GM12865 (cell line): ENCODE measurements at regions not wholly inside any gene's neighbourhood (a gene's known extent, or its start where the extent isn't known, plus 50 kb on each side); places are given as distances from the start of the nearest gene placed in this dataset.
A peak's percentile ranks its signal among the peaks of the same experiment; 100 is the strongest.
"Not testable (repeated sequence)": the region's sequence is repeated elsewhere in the genome, so short reads cannot be mapped to it uniquely, and the experiment has no call there.

Experiments
- DNase-seq: peaks from one replicate; pipeline ENCODE4 v3.0.0; 2010; ENCODE audit warnings: low read depth
- H3K4me3 ChIP-seq: 2 replicates; pipeline ENCODE4 v1.5.1; 2011; ENCODE audit warnings: mild to moderate bottlenecking, low read depth, low read length, control low read depth
- TF ChIP-seq, protein P1 (sequence below): IDR thresholded peaks from 2 replicates; pipeline ENCODE4 v1.5.1; 2011; ENCODE audit warnings: low read length, control low read depth, low read depth, inconsistent platforms; ENCODE audit not compliant: insufficient read depth; ENCODE audit errors: missing control alignments

DNA sequence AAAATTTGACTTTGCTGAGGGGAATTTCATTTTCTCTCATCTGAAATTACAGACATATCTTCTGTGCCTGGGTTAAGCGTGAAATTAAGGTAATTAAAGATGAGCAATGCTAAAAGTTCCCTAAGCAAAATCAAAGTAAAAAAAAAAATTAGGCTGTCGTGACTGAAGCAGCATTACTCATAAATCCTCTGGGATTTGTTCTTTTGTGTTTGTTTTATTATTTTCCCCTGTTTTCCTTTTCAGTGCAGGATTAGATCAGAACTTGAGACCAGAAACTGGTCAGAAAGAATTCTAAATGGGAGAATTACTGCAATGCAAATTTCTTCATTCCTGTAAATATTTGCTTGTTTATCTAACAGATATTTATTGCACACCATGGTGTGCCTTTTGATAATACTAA is 141.4 kb upstream of the BET1 start:
- H3K4me3 ChIP-seq = no peak overlapping the region
- no peak for DNase-seq
- TF ChIP-seq, protein P1, sequence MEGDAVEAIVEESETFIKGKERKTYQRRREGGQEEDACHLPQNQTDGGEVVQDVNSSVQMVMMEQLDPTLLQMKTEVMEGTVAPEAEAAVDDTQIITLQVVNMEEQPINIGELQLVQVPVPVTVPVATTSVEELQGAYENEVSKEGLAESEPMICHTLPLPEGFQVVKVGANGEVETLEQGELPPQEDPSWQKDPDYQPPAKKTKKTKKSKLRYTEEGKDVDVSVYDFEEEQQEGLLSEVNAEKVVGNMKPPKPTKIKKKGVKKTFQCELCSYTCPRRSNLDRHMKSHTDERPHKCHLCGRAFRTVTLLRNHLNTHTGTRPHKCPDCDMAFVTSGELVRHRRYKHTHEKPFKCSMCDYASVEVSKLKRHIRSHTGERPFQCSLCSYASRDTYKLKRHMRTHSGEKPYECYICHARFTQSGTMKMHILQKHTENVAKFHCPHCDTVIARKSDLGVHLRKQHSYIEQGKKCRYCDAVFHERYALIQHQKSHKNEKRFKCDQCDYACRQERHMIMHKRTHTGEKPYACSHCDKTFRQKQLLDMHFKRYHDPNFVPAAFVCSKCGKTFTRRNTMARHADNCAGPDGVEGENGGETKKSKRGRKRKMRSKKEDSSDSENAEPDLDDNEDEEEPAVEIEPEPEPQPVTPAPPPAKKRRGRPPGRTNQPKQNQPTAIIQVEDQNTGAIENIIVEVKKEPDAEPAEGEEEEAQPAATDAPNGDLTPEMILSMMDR = no peak

DNA sequence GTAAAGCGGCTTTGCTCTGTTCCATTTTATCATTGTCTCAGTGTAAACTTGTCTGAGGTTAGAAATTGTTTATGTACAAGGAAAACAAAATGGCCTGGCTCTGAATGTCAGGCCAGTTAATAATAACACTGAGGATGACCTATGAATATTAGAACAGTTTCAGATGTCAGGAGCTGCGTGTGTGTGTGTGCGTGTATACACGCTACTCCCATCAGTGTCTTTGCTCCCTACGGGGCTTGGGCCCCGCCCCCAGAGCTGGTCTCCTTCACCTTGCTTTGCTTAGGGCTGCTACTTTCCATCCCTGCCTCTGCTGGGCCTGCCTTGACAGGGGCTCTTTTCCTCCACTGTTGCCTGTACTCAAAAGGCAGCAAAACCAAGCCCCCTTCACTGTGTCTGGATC is 142.3 kb upstream of the BET1 start:
- DNase-seq = no peak
- TF ChIP-seq, protein P1 = no peak

DNA sequence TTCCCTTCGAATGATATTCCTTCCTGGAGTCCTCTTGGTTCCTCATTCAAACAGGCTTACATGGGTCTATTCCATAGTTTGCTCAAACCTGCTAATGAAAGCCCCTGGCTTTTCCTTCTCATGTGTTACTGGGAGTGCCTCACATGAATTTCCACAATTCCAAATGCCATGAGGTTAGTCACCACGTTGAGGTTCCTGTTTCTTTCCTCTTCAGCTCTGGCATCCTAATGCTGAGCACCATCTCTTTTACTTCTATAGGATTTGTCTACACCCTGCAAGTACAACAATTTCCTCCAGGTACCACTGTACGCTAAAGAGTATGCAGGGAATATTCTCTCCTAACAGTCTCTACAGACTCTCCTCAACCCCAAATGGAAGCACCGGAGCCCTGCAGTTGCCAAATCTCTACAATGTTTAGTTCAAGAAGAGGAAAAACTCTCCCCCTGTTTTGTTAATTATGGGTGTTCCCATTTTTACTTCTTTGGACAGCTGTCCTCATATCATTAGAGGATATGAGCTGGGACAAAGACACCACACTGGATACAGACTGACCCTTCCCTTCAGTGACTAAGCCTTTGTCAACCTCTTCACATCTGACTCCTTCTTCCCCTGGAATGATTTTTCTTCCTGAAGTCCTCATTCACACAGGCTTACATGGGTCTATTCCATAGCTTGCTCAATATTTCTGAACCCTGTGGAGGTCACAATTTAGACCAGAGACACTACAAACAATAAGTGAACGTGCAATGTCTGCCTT is 145.8 kb upstream of the BET1 start:
- no peak overlapping the region for H3K4me3 ChIP-seq
- TF ChIP-seq, protein P1 = no peak
- no peak for DNase-seq

More for the DNA sequence above, 142.3 kb upstream of the BET1 start:
- H3K4me3 ChIP-seq = no peak overlapping the region

DNA sequence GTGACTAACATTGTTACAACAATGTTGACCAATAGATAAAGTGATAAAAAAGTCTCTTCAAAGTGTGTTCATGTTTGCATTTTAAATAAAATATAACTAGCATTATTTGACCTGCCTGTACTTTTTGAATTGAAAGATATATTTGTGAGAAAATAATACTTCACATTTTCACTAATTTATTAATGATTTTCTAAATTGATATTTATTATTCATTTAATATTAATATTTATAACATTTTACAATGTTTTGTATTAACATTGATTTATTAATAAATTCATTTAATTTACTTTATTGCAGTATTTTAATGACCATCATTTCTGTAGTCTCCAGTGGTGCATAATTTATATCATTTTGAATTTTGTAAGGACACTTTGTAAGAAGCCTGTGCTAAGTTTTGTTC is 150.0 kb upstream of the BET1 start:
- TF ChIP-seq, protein P1 = no peak
- no peak overlapping the region for H3K4me3 ChIP-seq
- DNase-seq = no peak

DNA sequence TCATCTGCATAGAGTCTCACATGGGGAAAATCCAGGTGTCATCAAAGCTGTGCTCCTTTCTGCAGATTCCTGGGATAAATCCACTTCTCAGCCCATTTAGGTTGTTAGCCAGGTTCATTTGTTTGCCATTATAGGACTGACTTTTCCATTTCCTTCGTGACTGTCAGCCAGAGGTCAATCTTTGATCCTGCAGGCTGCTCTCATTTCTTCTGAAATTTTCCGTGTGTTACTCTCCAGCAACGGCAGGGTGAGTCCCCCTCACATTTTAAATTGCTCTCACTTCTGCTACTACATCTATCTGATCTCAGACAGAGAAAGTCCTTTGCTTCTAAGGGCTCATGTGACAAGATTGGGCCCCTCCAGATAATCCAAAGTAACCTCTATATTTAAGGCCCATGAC is 150.7 kb upstream of the BET1 start:
- no peak overlapping the region for H3K4me3 ChIP-seq
- TF ChIP-seq, protein P1 = no peak
- no peak for DNase-seq

DNA sequence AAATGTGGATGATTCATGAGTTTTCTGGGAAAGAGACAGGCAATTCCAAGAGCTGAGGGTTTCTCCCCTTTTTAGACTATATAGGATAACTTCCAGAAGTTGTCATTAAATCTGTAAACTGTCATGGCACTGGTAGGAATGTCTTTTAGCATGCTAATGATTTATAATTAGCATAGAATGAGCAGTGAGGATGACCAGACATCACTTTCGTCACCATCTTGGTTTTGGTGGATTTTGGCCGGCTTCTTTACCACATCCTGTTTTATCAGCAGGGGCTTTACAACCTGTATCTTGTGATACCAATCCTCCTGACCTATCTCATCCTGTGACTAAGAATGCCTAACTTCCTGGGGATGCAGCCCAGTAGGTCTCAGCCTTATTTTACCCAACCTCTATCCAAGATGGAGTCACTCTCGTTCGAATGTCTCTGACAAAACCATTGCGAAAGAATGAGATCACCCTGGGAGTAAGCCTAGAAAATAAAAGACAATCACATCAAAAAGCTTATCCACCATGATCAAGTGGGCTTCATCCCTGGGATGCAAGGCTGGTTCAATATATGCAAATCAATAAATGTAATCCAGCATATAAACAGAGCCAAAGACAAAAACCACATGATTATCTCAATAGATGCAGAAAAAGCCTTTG is 153.6 kb upstream of the BET1 start:
- peak; percentile 19 for DNase-seq
- not testable (repeated sequence) for H3K4me3 ChIP-seq

DNA sequence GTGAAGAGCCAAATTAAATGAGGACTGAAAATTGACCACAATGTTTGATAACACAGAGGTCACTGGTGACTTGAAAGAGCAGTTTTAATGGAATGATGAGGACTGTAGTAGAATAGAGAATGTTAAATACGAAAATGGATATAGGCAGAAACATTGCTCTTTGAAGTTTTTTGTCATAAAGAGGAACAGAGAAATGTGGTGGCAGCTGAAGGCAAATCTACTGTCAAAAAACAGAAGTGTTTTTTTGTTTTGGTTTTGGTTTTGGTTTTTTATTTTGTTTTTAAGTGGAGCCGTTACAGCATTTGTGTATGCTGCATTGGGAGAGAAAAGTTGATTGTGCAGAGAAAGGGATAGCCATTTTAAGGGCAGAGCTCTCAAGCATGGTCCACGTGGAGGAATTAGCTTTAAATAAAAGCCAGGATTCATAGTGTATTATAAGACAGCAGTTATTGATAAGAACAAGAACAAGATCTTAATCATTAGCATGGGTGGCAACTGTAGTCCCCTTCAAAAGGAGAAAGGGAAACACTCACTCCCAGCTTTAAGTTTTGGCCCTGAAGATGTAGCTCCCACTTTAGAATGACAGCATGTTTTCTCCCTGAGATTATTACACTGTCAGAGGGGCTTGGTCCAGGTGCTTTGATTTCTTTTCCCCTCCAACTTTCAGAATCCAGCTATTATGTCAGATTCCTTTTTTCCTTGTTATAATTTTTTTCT is 156.7 kb upstream of the BET1 start:
- DNase-seq = peak; percentile 80
- TF ChIP-seq, protein P1 = no peak

More for the DNA sequence above, 156.7 kb upstream of the BET1 start:
- H3K4me3 ChIP-seq = peak overlapping the region; percentile 33; the same call in 1 of the 2 replicates
